NOMO-1 treated with DMSO at 0.1 percent for 48 hours (cell line): ENCODE measurements at regions not wholly inside any gene's neighbourhood (a gene's known extent, or its start where the extent isn't known, plus 50 kb on each side); places are given as distances from the start of the nearest gene placed in this dataset.
"Not testable (repeated sequence)": the region's sequence is repeated elsewhere in the genome, so short reads cannot be mapped to it uniquely, and the experiment has no call there.

Experiments used
- DNase-seq: peaks from one replicate; lab custom pipeline; 2025; ENCODE audit not compliant: unreplicated experiment; lab: John Stamatoyannopoulos, UW

GRCh38 chr4:137868067-137868466 lies 335.8 kb upstream of the PCDH18 start:
- not testable (repeated sequence) for DNase-seq

GRCh38 chr4:137866671-137867070 lies 334.4 kb upstream of the PCDH18 start:
- DNase-seq, result no peak

- no peak for DNase-seq
Observed at GRCh38 chr4:137861682-137862081, 329.4 kb upstream of the PCDH18 start.

GRCh38 chr4:137853424-137853823 lies 321.1 kb upstream of the PCDH18 start:
- DNase-seq, result no peak

GRCh38 chr4:137852326-137852725 lies 320.0 kb upstream of the PCDH18 start:
- no peak for DNase-seq

GRCh38 chr4:137851435-137851834 lies 319.1 kb upstream of the PCDH18 start:
- DNase-seq, result no peak

- not testable (repeated sequence) for DNase-seq
Observed at GRCh38 chr4:137827945-137828344, 295.7 kb upstream of the PCDH18 start.

- DNase-seq, result no peak
Observed at GRCh38 chr4:137825505-137825904, 293.2 kb upstream of the PCDH18 start.

GRCh38 chr4:137823007-137823406 lies 290.7 kb upstream of the PCDH18 start:
- no peak for DNase-seq

- DNase-seq, result peak; percentile 44
Observed at GRCh38 chr4:137819964-137820383, 287.7 kb upstream of the PCDH18 start.

- DNase-seq, result no peak
Observed at GRCh38 chr4:137812258-137812657, 280.0 kb upstream of the PCDH18 start.

GRCh38 chr4:137806420-137806819 lies 274.1 kb upstream of the PCDH18 start:
- DNase-seq, result no peak

GRCh38 chr4:137804906-137805495 lies 272.7 kb upstream of the PCDH18 start:
- DNase-seq, result no peak

GRCh38 chr4:137800861-137801260 lies 268.6 kb upstream of the PCDH18 start:
- no peak for DNase-seq

GRCh38 chr4:137794764-137795254 lies 262.5 kb upstream of the PCDH18 start:
- no peak for DNase-seq

- DNase-seq, result not testable (repeated sequence)
Observed at GRCh38 chr4:137789263-137789662, 257.0 kb upstream of the PCDH18 start.

- not testable (repeated sequence) for DNase-seq
Observed at GRCh38 chr4:137783923-137784322, 251.6 kb upstream of the PCDH18 start.

- no peak for DNase-seq
Observed at GRCh38 chr4:137775701-137776100, 243.4 kb upstream of the PCDH18 start.

GRCh38 chr4:137774501-137774900 lies 242.2 kb upstream of the PCDH18 start:
- no peak for DNase-seq

GRCh38 chr4:137768881-137769280 lies 236.6 kb upstream of the PCDH18 start:
- DNase-seq, result peak; percentile 33

- DNase-seq, result peak; percentile 11
Observed at GRCh38 chr4:137768196-137768595, 235.9 kb upstream of the PCDH18 start.

- no peak for DNase-seq
Observed at GRCh38 chr4:137762591-137762990, 230.3 kb upstream of the PCDH18 start.
